GF-D8 (cell line): ENCODE measurements at regions not wholly inside any gene's neighbourhood (a gene's known extent, or its start where the extent isn't known, plus 50 kb on each side); places are given as distances from the start of the nearest gene placed in this dataset.
"Not testable (repeated sequence)": the region's sequence is repeated elsewhere in the genome, so short reads cannot be mapped to it uniquely, and the experiment has no call there.

Experiments
- DNase-seq: peaks from one replicate; lab custom pipeline; 2025; lab: John Stamatoyannopoulos, UW

- DNase-seq = no peak
These were observed 1411.8 kb upstream of the ACO1 start for GRCh38 chr9:30972654-30973053.

- DNase-seq = no peak
These were observed 1406.5 kb upstream of the ACO1 start for GRCh38 chr9:30977965-30978364.

DNA sequence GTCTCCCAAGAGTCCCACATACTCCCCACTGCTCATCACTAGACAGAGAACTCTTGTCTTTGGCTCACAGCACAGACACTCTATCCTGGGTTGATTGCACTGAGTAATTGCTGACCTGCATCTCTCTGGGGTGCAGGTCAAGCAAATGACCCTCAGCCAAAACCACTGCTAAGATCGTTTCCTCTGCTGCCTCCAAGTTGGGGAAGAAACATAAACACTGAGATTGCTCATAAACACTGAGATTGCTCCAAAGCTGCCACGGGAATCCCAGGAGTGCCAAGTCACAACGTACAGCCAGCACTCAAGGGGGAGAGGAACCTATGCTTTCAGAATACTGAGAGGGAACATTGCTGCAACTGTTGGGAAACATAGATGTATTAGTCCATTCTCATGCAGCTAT is 1402.1 kb upstream of the ACO1 start:
- DNase-seq = no peak

- no peak for DNase-seq
These were observed 1388.3 kb upstream of the ACO1 start for GRCh38 chr9:30995956-30996738.

GRCh38 chr9:30996761-30997160 is 1387.7 kb upstream of the ACO1 start:
- no peak for DNase-seq

DNA sequence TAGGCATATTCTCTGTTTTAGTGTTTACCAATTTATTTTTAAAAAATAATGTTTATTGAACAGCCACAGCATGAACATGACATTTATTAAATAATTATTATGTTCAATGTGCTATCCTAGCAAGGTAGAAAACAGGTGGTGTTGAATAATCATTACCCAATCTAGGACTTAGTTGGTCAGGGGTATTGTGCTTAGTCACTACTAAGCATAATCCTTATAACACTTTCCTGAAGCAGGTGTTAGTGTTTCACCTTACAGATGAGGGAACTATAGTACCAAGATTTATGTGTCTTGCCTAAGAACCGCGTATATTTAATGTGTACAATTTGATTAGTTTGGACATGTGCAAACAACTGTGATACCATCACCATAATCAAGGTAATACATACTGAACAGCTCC is 1387.2 kb upstream of the ACO1 start:
- no peak for DNase-seq

DNA sequence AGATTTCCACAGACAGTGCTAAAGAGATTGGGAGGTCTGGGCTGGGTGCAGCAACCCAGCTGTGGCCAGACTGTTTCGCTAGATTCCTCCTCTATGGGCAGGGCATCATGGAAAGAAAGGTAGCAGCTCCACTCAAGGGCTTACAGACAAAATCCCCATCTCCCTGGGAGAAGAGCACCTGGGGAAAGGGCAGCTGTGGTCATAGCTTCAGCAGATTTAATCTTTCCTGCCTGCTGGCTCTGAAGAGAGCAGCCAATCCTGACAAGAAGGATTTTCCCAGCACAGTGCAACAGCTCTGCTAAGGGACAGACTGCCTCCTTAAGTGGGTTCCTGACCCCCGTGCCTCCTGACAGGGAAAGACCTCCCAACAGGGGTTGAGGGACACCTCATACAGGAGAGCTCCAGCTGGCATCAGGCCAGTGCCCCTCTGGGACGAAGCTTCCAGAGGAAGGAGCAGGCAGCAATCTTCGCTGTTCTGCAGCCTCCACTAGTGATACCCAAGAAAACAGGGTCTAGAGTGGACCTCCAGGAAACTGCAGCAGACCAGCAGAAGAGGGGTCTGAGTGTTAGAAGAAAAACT is 1379.3 kb upstream of the ACO1 start:
- no peak for DNase-seq

GRCh38 chr9:31013371-31013770 is 1371.1 kb upstream of the ACO1 start:
- no peak for DNase-seq

DNA sequence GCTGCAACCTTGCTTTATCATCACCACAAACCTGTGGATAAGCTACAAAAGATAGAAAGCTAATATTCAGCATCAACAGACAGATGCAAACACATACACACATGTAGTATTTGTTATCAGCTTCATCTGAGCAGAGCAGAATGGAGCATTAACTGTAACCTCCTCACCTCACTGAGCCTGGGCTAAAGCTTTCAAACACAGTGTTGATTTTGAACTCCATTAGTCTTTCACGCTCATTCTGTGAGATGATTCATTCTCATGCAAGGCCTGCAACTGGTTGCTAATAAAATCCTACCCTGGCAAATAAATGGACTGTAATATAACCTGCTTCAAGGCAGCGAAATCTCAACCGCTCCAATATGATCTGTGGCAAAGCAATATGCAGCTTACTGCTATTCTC is 1360.6 kb upstream of the ACO1 start:
- no peak for DNase-seq

- no peak for DNase-seq
These were observed 1356.8 kb upstream of the ACO1 start for GRCh38 chr9:31027678-31028077.

DNA sequence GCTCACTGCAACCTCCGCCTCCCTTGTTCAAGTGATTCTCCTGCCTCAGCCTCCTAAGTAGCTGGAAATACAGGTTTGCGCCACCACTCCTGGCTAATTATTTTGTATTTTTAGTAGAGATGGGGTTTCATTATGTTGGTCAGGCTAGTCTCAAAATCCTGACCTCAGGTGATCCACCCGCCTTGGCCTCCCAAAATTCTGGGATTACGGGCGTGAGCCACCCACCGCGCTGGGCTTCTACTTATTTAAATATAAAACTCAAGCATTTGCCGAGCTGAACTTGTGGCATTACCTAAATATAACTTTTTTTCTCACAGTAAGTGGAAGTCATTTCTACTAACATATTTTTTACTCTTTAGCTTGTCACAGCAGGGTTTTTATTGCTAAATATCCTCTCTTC is 1356.3 kb upstream of the ACO1 start:
- no peak for DNase-seq

DNA sequence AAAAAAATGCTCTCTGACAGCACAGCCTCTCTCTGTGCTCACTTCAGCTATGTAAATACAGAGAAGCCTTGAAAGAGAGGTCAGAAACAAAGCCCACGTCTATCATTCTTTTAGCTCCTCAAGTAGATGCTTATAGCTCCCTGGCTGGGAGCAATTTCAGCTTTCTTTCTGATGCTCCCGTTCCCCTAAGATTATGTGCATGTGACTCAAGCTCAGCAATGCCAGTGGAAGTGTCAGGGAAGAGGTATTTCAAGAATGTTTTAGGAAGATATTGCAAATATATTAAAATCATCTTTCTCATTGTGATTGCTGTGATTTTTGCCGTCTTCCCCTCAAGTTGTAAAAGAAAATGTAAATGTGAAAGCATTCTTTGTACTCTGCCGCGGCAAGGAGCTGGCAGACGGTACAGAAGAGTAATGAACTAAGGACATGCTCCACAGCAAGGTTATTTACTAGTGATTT is 1353.7 kb upstream of the ACO1 start:
- no peak for DNase-seq

- no peak for DNase-seq
These were observed 1352.2 kb upstream of the ACO1 start for GRCh38 chr9:31032206-31032605.

DNA sequence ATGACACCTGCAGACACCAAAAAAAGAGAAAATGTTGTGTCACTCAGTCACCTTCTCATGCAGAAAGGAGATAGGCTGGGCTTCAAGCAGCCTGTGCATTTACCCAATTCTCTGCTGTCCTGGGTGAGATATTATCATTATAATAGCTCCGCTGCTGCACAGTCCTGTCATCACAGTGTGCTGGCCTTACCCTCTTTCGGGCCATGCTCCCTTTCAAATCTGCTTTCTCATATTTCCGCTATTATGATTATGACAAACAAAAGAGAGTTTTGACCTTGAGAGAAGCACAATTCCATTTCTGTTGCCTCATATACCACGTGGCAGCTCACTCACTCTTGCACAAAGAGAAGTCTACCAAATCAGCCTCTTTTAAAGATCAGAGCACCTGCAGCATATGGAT is 1350.1 kb upstream of the ACO1 start:
- DNase-seq = no peak

GRCh38 chr9:31040564-31040963 is 1343.9 kb upstream of the ACO1 start:
- no peak for DNase-seq

GRCh38 chr9:31045810-31046209 is 1338.6 kb upstream of the ACO1 start:
- DNase-seq = no peak

DNA sequence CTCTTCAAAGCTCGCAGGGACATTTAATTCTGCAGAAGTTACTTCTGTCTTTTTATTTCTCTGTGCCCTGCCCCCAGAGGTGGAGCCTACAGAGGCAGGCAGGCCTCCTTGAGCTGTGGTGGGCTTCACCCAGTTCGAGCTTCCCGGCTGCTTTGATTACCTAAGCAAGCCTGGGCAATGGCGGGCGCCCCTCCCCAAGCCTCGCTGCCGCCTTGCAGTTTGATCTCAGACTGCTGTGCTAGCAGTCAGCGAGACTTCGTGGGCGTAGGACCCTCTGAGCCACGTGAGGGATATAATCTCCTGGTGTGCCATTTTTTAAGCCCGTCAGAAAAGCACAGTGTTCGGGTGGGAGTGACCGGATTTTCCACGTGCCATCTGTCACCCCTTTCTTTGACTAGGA is 1322.9 kb upstream of the ACO1 start:
- DNase-seq = not testable (repeated sequence)

DNA sequence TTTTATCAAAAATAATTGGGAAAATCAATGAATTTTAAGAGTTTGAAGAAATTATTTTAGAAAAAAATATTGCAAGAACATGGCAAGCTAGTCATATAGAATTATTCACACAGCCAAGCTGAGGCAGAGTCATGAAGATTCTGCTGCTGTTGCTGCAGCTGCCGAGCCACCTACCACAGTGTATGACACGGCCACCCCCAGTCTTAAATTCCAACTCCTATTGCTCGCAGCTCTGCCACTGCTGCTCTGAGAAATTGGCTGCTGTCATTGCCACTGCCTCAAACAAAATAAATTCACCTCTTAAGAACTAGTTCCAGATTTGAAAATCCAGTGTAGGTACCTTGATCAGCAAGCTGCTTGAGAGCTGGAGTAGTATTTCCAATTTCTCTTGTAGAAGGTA is 1318.8 kb upstream of the ACO1 start:
- DNase-seq = no peak

- no peak for DNase-seq
These were observed 1317.0 kb upstream of the ACO1 start for GRCh38 chr9:31067418-31067817.

- no peak for DNase-seq
These were observed 1312.7 kb upstream of the ACO1 start for GRCh38 chr9:31071606-31072286.

- DNase-seq = no peak
These were observed 1306.3 kb upstream of the ACO1 start for GRCh38 chr9:31078175-31078574.

DNA sequence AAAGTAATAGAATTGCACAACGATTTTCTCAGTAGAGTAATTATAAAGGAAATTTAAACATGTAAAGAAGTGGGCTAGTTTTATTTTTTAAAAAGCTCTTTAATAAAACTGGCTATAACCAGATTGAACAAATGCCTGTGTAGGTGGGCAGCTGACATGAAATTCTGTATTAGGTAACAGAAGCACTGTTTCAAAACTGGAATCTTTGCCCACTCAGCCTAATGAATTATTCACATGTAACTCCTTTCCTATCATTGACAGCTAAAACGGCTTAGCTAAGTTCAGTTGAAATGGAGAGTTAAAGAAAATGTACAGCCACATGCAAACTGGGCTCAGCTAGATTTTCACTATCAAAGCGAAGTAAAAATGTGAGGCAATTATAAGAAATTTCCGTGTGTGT is 1300.1 kb upstream of the ACO1 start:
- DNase-seq = no peak

GRCh38 chr9:31089549-31090221 is 1294.8 kb upstream of the ACO1 start:
- DNase-seq = no peak
